SK-N-SH (cell line): ENCODE measurements at regions not wholly inside any gene's neighbourhood (a gene's known extent, or its start where the extent isn't known, plus 50 kb on each side); places are given as distances from the start of the nearest gene placed in this dataset.

ENCODE experiments used
- CTCF ChIA-PET: fragments of 300-600, 350-600 bp; formaldehyde crosslinking; extraction: SDS; loops from one replicate; lab custom pipeline; 2021; lab: Yijun Ruan, JAX
- POLR2A ChIA-PET: fragments of 350-600 bp; sonication (Branson Sonifier 250); formaldehyde crosslinking; extraction: SDS; loops from one replicate; lab custom pipeline; 2020; ENCODE audit warnings: antibody characterized with exemption, inconsistent platforms; lab: Yijun Ruan, JAX
- DNase-seq: peaks from one replicate; pipeline ENCODE4 v3.0.0; 2012
- H2AFZ ChIP-seq: fragments of 200-600 bp; sonication (generic); 2 replicates; pipeline ENCODE4 v1.8.1; 2016; ENCODE audit warnings: antibody characterized with exemption, mild to moderate bottlenecking, low read depth
- H3F3A ChIP-seq: fragments of 200-600 bp; sonication (generic); replicated peaks from 2 replicates; pipeline ENCODE3; 2016; ENCODE audit warnings: antibody characterized with exemption, mild to moderate bottlenecking; ENCODE audit not compliant: insufficient read depth
- H3K27ac ChIP-seq, 2 experiments: fragments of 200-500 bp in 1 of 2; fragments of 200-600 bp in 1 of 2; sonication (Bioruptor generic) in 1 of 2; sonication (generic), shearing (Covaris generic) in 1 of 2; 2 replicates each; pipeline versions ENCODE4 v1.5.1 to v1.6.1; 2014 to 2016; ENCODE audit warnings: low read depth in 2 of 2, inconsistent platforms in 1 of 2, low read length in 1 of 2, mild to moderate bottlenecking in 1 of 2, mixed read lengths in 1 of 2
- H3K27me3 ChIP-seq: fragments of 200-600 bp; sonication (generic), shearing (Covaris generic); 2 replicates; pipeline ENCODE4 v1.6.1; 2016; ENCODE audit warnings: mixed run types; ENCODE audit not compliant: insufficient read depth
- H3K36me3 ChIP-seq, 2 experiments: fragments of 200-500 bp in 1 of 2; fragments of 200-600 bp in 1 of 2; sonication (Bioruptor generic) in 1 of 2; sonication (generic) in 1 of 2; replicated peaks in 1 of 2; 2 replicates each; pipeline versions ENCODE3 to v1.5.1; 2014 to 2016; ENCODE audit warnings: low read length in 1 of 2, mild to moderate bottlenecking in 1 of 2; ENCODE audit not compliant: insufficient read depth in 2 of 2, control insufficient read depth in 1 of 2
- H3K4me1 ChIP-seq, 2 experiments: fragments of 200-500 bp in 1 of 2; fragments of 200-600 bp in 1 of 2; sonication (Bioruptor generic) in 1 of 2; sonication (generic), shearing (Covaris generic) in 1 of 2; 2 replicates each; pipeline versions ENCODE4 v1.5.1 to v1.6.1; 2014 to 2016; ENCODE audit warnings: low read depth in 1 of 2, low read length in 1 of 2, mixed run types in 1 of 2; ENCODE audit not compliant: insufficient read depth in 2 of 2, control insufficient read depth in 1 of 2
- H3K4me2 ChIP-seq: fragments of 200-600 bp; sonication (generic), shearing (Covaris generic); 2 replicates; pipeline ENCODE4 v1.6.1; 2017; ENCODE audit warnings: mixed run types
- H3K4me3 ChIP-seq, 2 experiments: fragments of 200-500 bp in 1 of 2; fragments of 200-600 bp in 1 of 2; sonication (Bioruptor generic) in 1 of 2; sonication (generic), shearing (Covaris generic) in 1 of 2; 2 replicates each; pipeline versions ENCODE4 v1.5.1 to v1.8.1; 2014 to 2016; ENCODE audit warnings: low read depth in 2 of 2, inconsistent platforms in 1 of 2, low read length in 1 of 2, mild to moderate bottlenecking in 1 of 2, mixed read lengths in 1 of 2, moderate library complexity in 1 of 2
- H3K79me2 ChIP-seq: fragments of 200-600 bp; sonication (generic); 2 replicates; pipeline ENCODE4 v1.8.1; 2017; ENCODE audit warnings: mild to moderate bottlenecking; ENCODE audit not compliant: insufficient read depth
- H3K9ac ChIP-seq: fragments of 200-600 bp; sonication (generic); 2 replicates; pipeline ENCODE4 v1.6.1; 2017; ENCODE audit warnings: mixed run types
- H3K9me2 ChIP-seq: fragments of 200-600 bp; sonication (generic); 2 replicates; pipeline ENCODE4 v1.6.1; 2017; ENCODE audit warnings: mixed run types
- H3K9me3 ChIP-seq: fragments of 200-600 bp; sonication (generic); 2 replicates; pipeline ENCODE4 v1.6.1; 2017; ENCODE audit warnings: mixed run types, mild to moderate bottlenecking, moderate library complexity
- H4K20me1 ChIP-seq: fragments of 200-600 bp; sonication (generic); 2 replicates; pipeline ENCODE4 v1.6.1; 2017; ENCODE audit warnings: mild to moderate bottlenecking, mixed run types; ENCODE audit not compliant: insufficient read depth
- FOSL2 ChIP-seq: IDR thresholded peaks from 2 replicates; pipeline ENCODE4 v1.4.0; 2012; ENCODE audit warnings: low read depth, mild to moderate bottlenecking, moderate library complexity, borderline replicate concordance
- FOXJ3 ChIP-seq: sonication (generic); formaldehyde crosslinking; IDR thresholded peaks from 2 replicates; pipeline ENCODE4 v1.5.1; 2020; ENCODE audit warnings: mild to moderate bottlenecking, missing genetic modification reagents
- RAD21 ChIP-seq: IDR thresholded peaks from 2 replicates; pipeline ENCODE4 v1.6.1; 2012; ENCODE audit warnings: mild to moderate bottlenecking, low read length
- SIN3A ChIP-seq: IDR thresholded peaks from 2 replicates; pipeline ENCODE4 v1.6.1; 2012; ENCODE audit warnings: low read depth, mild to moderate bottlenecking, low read length, moderate library complexity, borderline replicate concordance
- SMC3 ChIP-seq: IDR thresholded peaks from 2 replicates; pipeline ENCODE4 v1.6.1; 2012; ENCODE audit warnings: low read depth, low read length, improper control_type of control experiment
- TAF1 ChIP-seq: IDR thresholded peaks from 2 replicates; pipeline ENCODE4 v1.6.1; 2012; ENCODE audit warnings: low read depth, mild to moderate bottlenecking, low read length, moderate library complexity, borderline replicate concordance
- TEAD4 ChIP-seq: IDR thresholded peaks from 2 replicates; pipeline ENCODE4 v1.4.0; 2012; ENCODE audit warnings: mild to moderate bottlenecking, borderline replicate concordance; ENCODE audit not compliant: insufficient read depth
- WGBS: methylation state at CpG from one replicate; pipeline ENCODE4 v1.1.6; 2017; ENCODE audit warnings: low lambda C conversion rate; 5-methylcytosine and 5-hydroxymethylcytosine counted together
- TF ChIP-seq, protein P1 (sequence below): IDR thresholded peaks from 2 replicates; pipeline ENCODE4 v1.4.0; 2012; ENCODE audit warnings: low read depth, borderline replicate concordance
- TF ChIP-seq, protein P2 (sequence below): fragments of 150-350 bp; IDR thresholded peaks from 2 replicates; pipeline ENCODE4 v1.6.1; 2017; ENCODE audit warnings: antibody characterized with exemption, low read length, low read depth, borderline replicate concordance
- TF ChIP-seq, protein P3 (sequence below): fragments of 200-600 bp; sonication (generic); IDR thresholded peaks from 2 replicates; pipeline ENCODE4 v1.6.1; 2017; ENCODE audit warnings: antibody characterized with exemption, mild to moderate bottlenecking, moderate library complexity
- TF ChIP-seq, protein P4 (sequence below): IDR thresholded peaks from 2 replicates; pipeline ENCODE4 v1.4.0; 2012; ENCODE audit warnings: low read depth, borderline replicate concordance
- TF ChIP-seq, protein P5 (sequence below): fragments of 150-350 bp; IDR thresholded peaks from 2 replicates; pipeline ENCODE4 v1.6.1; 2016; ENCODE audit warnings: mild to moderate bottlenecking, low read depth, low read length

DNA sequence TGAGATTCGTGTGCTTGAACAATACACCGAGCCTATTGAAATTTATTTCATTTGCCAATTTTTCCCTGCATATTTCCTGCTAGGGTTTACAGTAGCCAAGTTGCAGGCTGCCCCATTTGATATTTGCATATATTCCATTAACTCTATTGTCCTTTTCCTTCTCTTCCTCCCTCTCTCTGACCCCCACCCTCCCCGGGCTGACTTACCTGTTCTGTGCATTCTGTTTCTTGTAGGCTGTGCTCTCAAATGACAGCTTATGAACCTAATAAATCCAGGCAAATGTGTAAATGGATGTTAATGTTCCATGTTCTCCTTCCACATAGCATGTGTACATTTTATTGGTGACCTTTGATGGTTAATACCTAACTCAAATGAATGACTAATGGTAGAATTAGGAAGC lies 1169.2 kb upstream of the WWC1 start:
- Histone ChIP-seq H3K27me3 (no peaks in the 10 kb centered on the region), H3K4me2 (no peak overlapping the region), H3K9me3 (no peaks in the 10 kb centered on the region), H3K9ac (no peak overlapping the region), H3K79me2 (no peaks in the 10 kb centered on the region), H3F3A (no peaks in the 10 kb centered on the region), H3K27ac (no peak overlapping the region), H3K36me3 (no peaks in the 10 kb centered on the region), H2AFZ (no peak overlapping the region), H3K4me1 (no peaks in the 10 kb centered on the region), H3K9me2 (no peaks in the 10 kb centered on the region), H4K20me1 (no peaks in the 10 kb centered on the region), H3K4me3 (no peak overlapping the region)
- POLR2A ChIA-PET: no interaction called here
- 47% methylated on average over 3 of the region's 3 CpGs for WGBS
- TF ChIP-seq FOXJ3 (CRISPR knock-in tag) (no peak), FOSL2 (no peak), TAF1 (no peak), SIN3A (no peak), TEAD4 (no peak), RAD21 (no peak), SMC3 (no peak)
- TF ChIP-seq, protein P1, sequence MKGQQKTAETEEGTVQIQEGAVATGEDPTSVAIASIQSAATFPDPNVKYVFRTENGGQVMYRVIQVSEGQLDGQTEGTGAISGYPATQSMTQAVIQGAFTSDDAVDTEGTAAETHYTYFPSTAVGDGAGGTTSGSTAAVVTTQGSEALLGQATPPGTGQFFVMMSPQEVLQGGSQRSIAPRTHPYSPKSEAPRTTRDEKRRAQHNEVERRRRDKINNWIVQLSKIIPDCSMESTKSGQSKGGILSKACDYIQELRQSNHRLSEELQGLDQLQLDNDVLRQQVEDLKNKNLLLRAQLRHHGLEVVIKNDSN: no peak
- TF ChIP-seq, protein P2, sequence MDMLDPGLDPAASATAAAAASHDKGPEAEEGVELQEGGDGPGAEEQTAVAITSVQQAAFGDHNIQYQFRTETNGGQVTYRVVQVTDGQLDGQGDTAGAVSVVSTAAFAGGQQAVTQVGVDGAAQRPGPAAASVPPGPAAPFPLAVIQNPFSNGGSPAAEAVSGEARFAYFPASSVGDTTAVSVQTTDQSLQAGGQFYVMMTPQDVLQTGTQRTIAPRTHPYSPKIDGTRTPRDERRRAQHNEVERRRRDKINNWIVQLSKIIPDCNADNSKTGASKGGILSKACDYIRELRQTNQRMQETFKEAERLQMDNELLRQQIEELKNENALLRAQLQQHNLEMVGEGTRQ: no peak
- TF ChIP-seq, protein P3, sequence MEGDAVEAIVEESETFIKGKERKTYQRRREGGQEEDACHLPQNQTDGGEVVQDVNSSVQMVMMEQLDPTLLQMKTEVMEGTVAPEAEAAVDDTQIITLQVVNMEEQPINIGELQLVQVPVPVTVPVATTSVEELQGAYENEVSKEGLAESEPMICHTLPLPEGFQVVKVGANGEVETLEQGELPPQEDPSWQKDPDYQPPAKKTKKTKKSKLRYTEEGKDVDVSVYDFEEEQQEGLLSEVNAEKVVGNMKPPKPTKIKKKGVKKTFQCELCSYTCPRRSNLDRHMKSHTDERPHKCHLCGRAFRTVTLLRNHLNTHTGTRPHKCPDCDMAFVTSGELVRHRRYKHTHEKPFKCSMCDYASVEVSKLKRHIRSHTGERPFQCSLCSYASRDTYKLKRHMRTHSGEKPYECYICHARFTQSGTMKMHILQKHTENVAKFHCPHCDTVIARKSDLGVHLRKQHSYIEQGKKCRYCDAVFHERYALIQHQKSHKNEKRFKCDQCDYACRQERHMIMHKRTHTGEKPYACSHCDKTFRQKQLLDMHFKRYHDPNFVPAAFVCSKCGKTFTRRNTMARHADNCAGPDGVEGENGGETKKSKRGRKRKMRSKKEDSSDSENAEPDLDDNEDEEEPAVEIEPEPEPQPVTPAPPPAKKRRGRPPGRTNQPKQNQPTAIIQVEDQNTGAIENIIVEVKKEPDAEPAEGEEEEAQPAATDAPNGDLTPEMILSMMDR: no peak
- TF ChIP-seq, protein P4, sequence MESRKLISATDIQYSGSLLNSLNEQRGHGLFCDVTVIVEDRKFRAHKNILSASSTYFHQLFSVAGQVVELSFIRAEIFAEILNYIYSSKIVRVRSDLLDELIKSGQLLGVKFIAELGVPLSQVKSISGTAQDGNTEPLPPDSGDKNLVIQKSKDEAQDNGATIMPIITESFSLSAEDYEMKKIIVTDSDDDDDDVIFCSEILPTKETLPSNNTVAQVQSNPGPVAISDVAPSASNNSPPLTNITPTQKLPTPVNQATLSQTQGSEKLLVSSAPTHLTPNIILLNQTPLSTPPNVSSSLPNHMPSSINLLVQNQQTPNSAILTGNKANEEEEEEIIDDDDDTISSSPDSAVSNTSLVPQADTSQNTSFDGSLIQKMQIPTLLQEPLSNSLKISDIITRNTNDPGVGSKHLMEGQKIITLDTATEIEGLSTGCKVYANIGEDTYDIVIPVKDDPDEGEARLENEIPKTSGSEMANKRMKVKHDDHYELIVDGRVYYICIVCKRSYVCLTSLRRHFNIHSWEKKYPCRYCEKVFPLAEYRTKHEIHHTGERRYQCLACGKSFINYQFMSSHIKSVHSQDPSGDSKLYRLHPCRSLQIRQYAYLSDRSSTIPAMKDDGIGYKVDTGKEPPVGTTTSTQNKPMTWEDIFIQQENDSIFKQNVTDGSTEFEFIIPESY: no peak
- no peak for DNase-seq
- CTCF ChIA-PET: no interaction called here

DNA sequence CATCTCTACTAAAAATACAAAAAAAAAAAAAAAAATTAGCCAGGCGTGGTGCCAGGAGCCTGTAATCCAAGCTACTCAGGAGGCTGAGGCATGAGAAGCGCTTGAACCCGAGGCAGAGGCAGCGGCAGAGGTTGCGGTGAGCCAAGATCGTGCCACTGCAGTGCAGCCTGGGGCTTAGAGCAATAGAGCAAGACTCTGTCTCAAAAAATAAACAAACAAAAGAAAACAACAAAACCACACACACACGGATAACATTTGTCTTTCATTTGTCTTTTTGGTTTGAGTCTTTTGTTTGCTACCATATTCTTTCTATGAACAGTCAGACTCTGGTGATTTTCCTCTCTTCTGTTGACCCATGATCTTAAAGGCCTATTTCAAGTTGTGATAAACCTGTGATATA lies 1168.3 kb upstream of the WWC1 start:
- CTCF ChIA-PET: no interaction called here
- no peak overlapping the region for H3K4me3 ChIP-seq
- POLR2A ChIA-PET: no interaction called here

More for the DNA sequence above, 1168.3 kb upstream of the WWC1 start:
- no peak for DNase-seq
- Histone ChIP-seq H3K27me3 (no peaks in the 10 kb centered on the region), H3K9ac (no peak overlapping the region), H2AFZ (no peak overlapping the region), H3K4me2 (no peak overlapping the region), H3K4me1 (no peaks in the 10 kb centered on the region), H3K27ac (no peak overlapping the region), H3K9me3 (no peaks in the 10 kb centered on the region), H3K79me2 (no peaks in the 10 kb centered on the region), H3K9me2 (no peaks in the 10 kb centered on the region), H3K36me3 (no peaks in the 10 kb centered on the region), H4K20me1 (no peaks in the 10 kb centered on the region), H3F3A (no peaks in the 10 kb centered on the region)
- 48% methylated on average over 7 of the region's 7 CpGs for WGBS
- TF ChIP-seq, protein P5, sequence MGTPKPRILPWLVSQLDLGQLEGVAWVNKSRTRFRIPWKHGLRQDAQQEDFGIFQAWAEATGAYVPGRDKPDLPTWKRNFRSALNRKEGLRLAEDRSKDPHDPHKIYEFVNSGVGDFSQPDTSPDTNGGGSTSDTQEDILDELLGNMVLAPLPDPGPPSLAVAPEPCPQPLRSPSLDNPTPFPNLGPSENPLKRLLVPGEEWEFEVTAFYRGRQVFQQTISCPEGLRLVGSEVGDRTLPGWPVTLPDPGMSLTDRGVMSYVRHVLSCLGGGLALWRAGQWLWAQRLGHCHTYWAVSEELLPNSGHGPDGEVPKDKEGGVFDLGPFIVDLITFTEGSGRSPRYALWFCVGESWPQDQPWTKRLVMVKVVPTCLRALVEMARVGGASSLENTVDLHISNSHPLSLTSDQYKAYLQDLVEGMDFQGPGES: no peak
